ENCODE measurements at regions not wholly inside any gene's neighbourhood (a gene's known extent, or its start where the extent isn't known, plus 50 kb on each side); places are given as distances from the start of the nearest gene placed in this dataset.

GRCh38 chr11:80973786-80974185, 1533.0 kb upstream of the TENM4 start:
- Histone ChIP-seq H3K27me3 (ENCODE audit: low read depth, low read length) (no peaks in the 10 kb centered on the region), H3K4me1 (ENCODE audit: control insufficient read depth in 1 of 2, insufficient read depth in 2 of 2, low read length in 2 of 2) (no peaks in the 10 kb centered on the region), H3K9me3 (ENCODE audit: control insufficient read depth in 1 of 2, low read length in 2 of 2) (no peaks in the 10 kb centered on the region), H3K36me3 (ENCODE audit: control insufficient read depth in 1 of 2, insufficient read depth in 2 of 2, low read length in 2 of 2) (no peaks in the 10 kb centered on the region), H3K4me3 (ENCODE audit: low read depth in 1 of 2, low read length in 2 of 2) (no peak overlapping the region), H3K27ac (ENCODE audit: low read length) (no peak overlapping the region)

DNA sequence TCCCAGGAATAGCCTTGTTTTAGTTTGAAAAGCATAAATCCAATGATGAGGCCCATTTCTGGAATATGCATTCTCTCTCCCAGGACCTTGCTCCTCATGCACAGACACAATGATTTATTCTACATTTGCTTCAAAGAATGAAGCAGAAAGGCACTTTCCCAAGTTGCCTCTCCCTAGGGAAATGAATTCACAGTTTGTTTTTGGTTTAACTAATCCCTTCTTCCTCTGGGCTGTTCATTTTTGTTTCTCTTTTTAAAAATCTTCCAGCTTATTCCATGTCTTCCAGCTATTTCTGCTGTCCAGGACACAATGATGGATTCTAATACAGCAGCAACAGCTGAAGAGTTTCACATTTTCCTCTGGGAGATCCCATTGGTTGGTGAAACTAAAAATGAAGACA, 1529.2 kb upstream of the TENM4 start:
- Histone ChIP-seq H3K27ac (ENCODE audit: low read length) (no peak overlapping the region), H3K27me3 (ENCODE audit: low read depth, low read length) (no peaks in the 10 kb centered on the region), H3K36me3 (ENCODE audit: control insufficient read depth in 1 of 2, insufficient read depth in 2 of 2, low read length in 2 of 2) (no peaks in the 10 kb centered on the region), H3K9me3 (ENCODE audit: control insufficient read depth in 1 of 2, low read length in 2 of 2) (no peaks in the 10 kb centered on the region), H3K4me1 (ENCODE audit: control insufficient read depth in 1 of 2, insufficient read depth in 2 of 2, low read length in 2 of 2) (no peaks in the 10 kb centered on the region), H3K4me3 (ENCODE audit: low read depth in 1 of 2, low read length in 2 of 2) (no peak overlapping the region)

DNA sequence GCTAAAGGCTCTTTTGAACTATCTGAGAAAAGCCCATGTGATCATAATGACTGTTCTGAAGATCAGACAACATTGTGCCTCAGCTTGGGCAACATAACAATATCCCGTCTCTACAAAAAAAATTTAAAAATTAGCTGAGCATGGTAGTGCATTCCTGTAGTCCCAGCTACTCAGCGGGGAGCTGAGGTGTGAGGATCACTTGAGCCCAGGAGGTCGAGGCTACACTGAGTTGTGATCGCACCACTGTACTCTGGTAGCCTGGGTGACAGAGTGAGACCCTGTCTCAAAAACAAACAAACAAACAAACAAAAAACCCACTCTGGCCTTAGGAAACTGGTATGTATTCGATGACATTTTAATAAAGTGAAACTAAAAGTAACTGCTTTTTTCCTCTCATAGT, 1526.8 kb upstream of the TENM4 start:
- no peak overlapping the region for H3K4me3 ChIP-seq (ENCODE audit: low read depth in 1 of 2, low read length in 2 of 2)
- no peaks in the 10 kb centered on the region for H3K4me1 ChIP-seq (ENCODE audit: control insufficient read depth in 1 of 2, insufficient read depth in 2 of 2, low read length in 2 of 2)
- no peaks in the 10 kb centered on the region for H3K9me3 ChIP-seq (ENCODE audit: control insufficient read depth in 1 of 2, low read length in 2 of 2)
- H3K36me3 ChIP-seq (ENCODE audit: control insufficient read depth in 1 of 2, insufficient read depth in 2 of 2, low read length in 2 of 2), result no peaks in the 10 kb centered on the region
- no peak overlapping the region for H3K27ac ChIP-seq (ENCODE audit: low read length)
- H3K27me3 ChIP-seq (ENCODE audit: low read depth, low read length), result no peaks in the 10 kb centered on the region

GRCh38 chr11:80960381-80961029, 1519.7 kb upstream of the TENM4 start:
- no peaks in the 10 kb centered on the region for H3K4me1 ChIP-seq (ENCODE audit: control insufficient read depth in 1 of 2, insufficient read depth in 2 of 2, low read length in 2 of 2)
- no peak overlapping the region for H3K4me3 ChIP-seq (ENCODE audit: low read depth in 1 of 2, low read length in 2 of 2)
- no peaks in the 10 kb centered on the region for H3K27me3 ChIP-seq (ENCODE audit: low read depth, low read length)
- H3K27ac ChIP-seq (ENCODE audit: low read length), result no peak overlapping the region
- no peaks in the 10 kb centered on the region for H3K9me3 ChIP-seq (ENCODE audit: control insufficient read depth in 1 of 2, low read length in 2 of 2)
- H3K36me3 ChIP-seq (ENCODE audit: control insufficient read depth in 1 of 2, insufficient read depth in 2 of 2, low read length in 2 of 2), result no peaks in the 10 kb centered on the region

GRCh38 chr11:80959751-80960150, 1518.9 kb upstream of the TENM4 start:
- no peak overlapping the region for H3K27ac ChIP-seq (ENCODE audit: low read length)
- no peaks in the 10 kb centered on the region for H3K4me1 ChIP-seq (ENCODE audit: control insufficient read depth in 1 of 2, insufficient read depth in 2 of 2, low read length in 2 of 2)
- no peaks in the 10 kb centered on the region for H3K9me3 ChIP-seq (ENCODE audit: control insufficient read depth in 1 of 2, low read length in 2 of 2)
- H3K4me3 ChIP-seq (ENCODE audit: low read depth in 1 of 2, low read length in 2 of 2), result no peak overlapping the region
- no peaks in the 10 kb centered on the region for H3K36me3 ChIP-seq (ENCODE audit: control insufficient read depth in 1 of 2, insufficient read depth in 2 of 2, low read length in 2 of 2)
- H3K27me3 ChIP-seq (ENCODE audit: low read depth, low read length), result no peaks in the 10 kb centered on the region

- no peaks in the 10 kb centered on the region for H3K9me3 ChIP-seq (ENCODE audit: control insufficient read depth in 1 of 2, low read length in 2 of 2)
- H3K4me3 ChIP-seq (ENCODE audit: low read depth in 1 of 2, low read length in 2 of 2), result no peak overlapping the region
- H3K27ac ChIP-seq (ENCODE audit: low read length), result no peak overlapping the region
- no peaks in the 10 kb centered on the region for H3K36me3 ChIP-seq (ENCODE audit: control insufficient read depth in 1 of 2, insufficient read depth in 2 of 2, low read length in 2 of 2)
- no peaks in the 10 kb centered on the region for H3K27me3 ChIP-seq (ENCODE audit: low read depth, low read length)
- no peaks in the 10 kb centered on the region for H3K4me1 ChIP-seq (ENCODE audit: control insufficient read depth in 1 of 2, insufficient read depth in 2 of 2, low read length in 2 of 2)
These were observed 1518.2 kb upstream of the TENM4 start for GRCh38 chr11:80958987-80959386.

DNA sequence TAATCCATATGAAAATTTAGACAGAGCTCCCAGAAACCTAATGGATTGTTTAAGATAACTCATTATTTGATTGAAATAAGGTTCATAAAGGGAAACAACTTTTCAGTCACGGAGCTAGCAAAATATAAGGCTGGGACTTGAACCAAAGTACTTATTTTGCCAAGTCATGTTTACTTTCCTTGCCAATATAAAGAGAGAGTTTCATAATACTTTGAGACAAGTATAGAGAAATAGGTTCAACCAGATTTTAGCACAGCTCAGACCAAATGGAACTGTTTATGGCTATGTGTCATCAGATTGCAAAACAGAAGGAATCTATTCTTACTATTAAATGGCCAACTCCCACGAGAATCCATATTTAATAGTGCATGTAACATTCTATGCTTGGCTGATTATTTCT, 1517.5 kb upstream of the TENM4 start:
- Histone ChIP-seq H3K4me1 (ENCODE audit: control insufficient read depth in 1 of 2, insufficient read depth in 2 of 2, low read length in 2 of 2) (no peaks in the 10 kb centered on the region), H3K9me3 (ENCODE audit: control insufficient read depth in 1 of 2, low read length in 2 of 2) (no peaks in the 10 kb centered on the region), H3K4me3 (ENCODE audit: low read depth in 1 of 2, low read length in 2 of 2) (no peak overlapping the region), H3K27me3 (ENCODE audit: low read depth, low read length) (no peaks in the 10 kb centered on the region), H3K36me3 (ENCODE audit: control insufficient read depth in 1 of 2, insufficient read depth in 2 of 2, low read length in 2 of 2) (no peaks in the 10 kb centered on the region), H3K27ac (ENCODE audit: low read length) (no peak overlapping the region)

GRCh38 chr11:80955588-80955987, 1514.8 kb upstream of the TENM4 start:
- H3K9me3 ChIP-seq (ENCODE audit: control insufficient read depth in 1 of 2, low read length in 2 of 2), result no peaks in the 10 kb centered on the region
- no peaks in the 10 kb centered on the region for H3K27me3 ChIP-seq (ENCODE audit: low read depth, low read length)
- no peaks in the 10 kb centered on the region for H3K36me3 ChIP-seq (ENCODE audit: control insufficient read depth in 1 of 2, insufficient read depth in 2 of 2, low read length in 2 of 2)
- H3K4me3 ChIP-seq (ENCODE audit: low read depth in 1 of 2, low read length in 2 of 2), result no peak overlapping the region
- H3K4me1 ChIP-seq (ENCODE audit: control insufficient read depth in 1 of 2, insufficient read depth in 2 of 2, low read length in 2 of 2), result no peaks in the 10 kb centered on the region
- H3K27ac ChIP-seq (ENCODE audit: low read length), result no peak overlapping the region

GRCh38 chr11:80948781-80949180, 1508.0 kb upstream of the TENM4 start:
- Histone ChIP-seq H3K4me3 (ENCODE audit: low read depth in 1 of 2, low read length in 2 of 2) (no peak overlapping the region), H3K36me3 (ENCODE audit: control insufficient read depth in 1 of 2, insufficient read depth in 2 of 2, low read length in 2 of 2) (no peaks in the 10 kb centered on the region), H3K9me3 (ENCODE audit: control insufficient read depth in 1 of 2, low read length in 2 of 2) (no peaks in the 10 kb centered on the region), H3K27ac (ENCODE audit: low read length) (no peak overlapping the region), H3K27me3 (ENCODE audit: low read depth, low read length) (no peaks in the 10 kb centered on the region), H3K4me1 (ENCODE audit: control insufficient read depth in 1 of 2, insufficient read depth in 2 of 2, low read length in 2 of 2) (no peaks in the 10 kb centered on the region)

DNA sequence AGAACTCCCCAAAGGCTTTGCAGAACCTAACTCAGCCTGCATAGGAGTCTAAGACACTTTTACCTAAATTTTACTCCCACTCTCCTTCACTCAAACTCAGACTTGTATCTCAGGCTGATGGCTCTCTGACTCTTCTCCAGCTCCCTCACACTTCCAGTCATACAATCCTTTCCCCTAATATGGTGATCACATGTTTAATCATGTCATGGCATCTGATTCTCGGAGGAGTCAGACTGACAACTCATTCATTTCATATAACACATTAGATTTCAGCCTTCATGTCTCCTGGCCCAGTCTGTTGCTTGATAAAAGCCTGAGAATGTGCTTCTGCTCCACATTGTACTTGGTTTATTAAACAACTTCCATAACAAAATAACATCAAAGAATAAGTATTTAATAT, 1503.9 kb upstream of the TENM4 start:
- no peak overlapping the region for H3K4me3 ChIP-seq (ENCODE audit: low read depth in 1 of 2, low read length in 2 of 2)
- no peak overlapping the region for H3K27ac ChIP-seq (ENCODE audit: low read length)
- no peaks in the 10 kb centered on the region for H3K4me1 ChIP-seq (ENCODE audit: control insufficient read depth in 1 of 2, insufficient read depth in 2 of 2, low read length in 2 of 2)
- no peaks in the 10 kb centered on the region for H3K9me3 ChIP-seq (ENCODE audit: control insufficient read depth in 1 of 2, low read length in 2 of 2)
- no peaks in the 10 kb centered on the region for H3K27me3 ChIP-seq (ENCODE audit: low read depth, low read length)
- H3K36me3 ChIP-seq (ENCODE audit: control insufficient read depth in 1 of 2, insufficient read depth in 2 of 2, low read length in 2 of 2), result no peaks in the 10 kb centered on the region

DNA sequence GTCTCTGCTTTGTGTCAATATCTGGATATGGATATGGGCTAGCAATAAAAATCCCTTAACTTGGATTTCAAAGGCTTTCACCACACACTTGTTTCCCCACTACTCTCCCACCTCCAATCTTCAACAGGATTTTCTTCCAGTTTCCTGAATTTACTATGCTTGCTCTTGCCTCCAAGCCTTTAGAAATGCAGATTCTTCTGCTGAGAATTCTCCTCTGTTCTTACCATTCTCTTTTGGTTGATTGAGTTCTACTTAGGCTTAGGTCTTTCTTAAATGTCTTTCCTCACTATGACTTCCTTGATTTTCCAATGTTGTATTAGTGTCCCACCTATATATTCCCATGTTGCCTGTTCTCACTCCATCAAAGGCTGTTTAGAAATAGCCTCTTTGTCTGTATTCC, 1502.4 kb upstream of the TENM4 start:
- Histone ChIP-seq H3K27ac (ENCODE audit: low read length) (no peak overlapping the region), H3K27me3 (ENCODE audit: low read depth, low read length) (no peaks in the 10 kb centered on the region), H3K4me1 (ENCODE audit: control insufficient read depth in 1 of 2, insufficient read depth in 2 of 2, low read length in 2 of 2) (no peaks in the 10 kb centered on the region)

DNA sequence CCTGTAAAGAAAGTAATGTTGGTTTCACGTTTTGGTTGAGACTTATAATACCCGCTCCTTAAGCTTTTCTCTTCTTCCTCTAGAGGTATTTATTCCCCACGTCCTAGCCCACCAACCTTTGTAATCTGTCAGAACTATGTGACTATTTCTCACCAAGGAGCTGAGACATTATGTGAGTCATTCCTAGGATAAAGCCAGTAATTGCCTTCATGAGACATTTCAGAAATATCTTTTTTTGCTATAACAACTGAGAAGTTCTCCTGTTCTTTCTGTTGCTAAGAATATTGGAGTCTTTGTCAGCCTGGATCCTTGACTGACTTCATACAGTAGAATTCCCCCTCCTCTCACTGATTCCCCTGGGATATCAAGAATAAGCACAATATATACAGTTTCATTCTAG, 1497.0 kb upstream of the TENM4 start:
- Histone ChIP-seq H3K4me1 (ENCODE audit: control insufficient read depth in 1 of 2, insufficient read depth in 2 of 2, low read length in 2 of 2) (no peaks in the 10 kb centered on the region), H3K9me3 (ENCODE audit: control insufficient read depth in 1 of 2, low read length in 2 of 2) (no peaks in the 10 kb centered on the region), H3K27me3 (ENCODE audit: low read depth, low read length) (no peaks in the 10 kb centered on the region), H3K36me3 (ENCODE audit: control insufficient read depth in 1 of 2, insufficient read depth in 2 of 2, low read length in 2 of 2) (no peaks in the 10 kb centered on the region), H3K27ac (ENCODE audit: low read length) (no peak overlapping the region), H3K4me3 (ENCODE audit: low read depth in 1 of 2, low read length in 2 of 2) (no peak overlapping the region)

More for the DNA sequence above, 1502.4 kb upstream of the TENM4 start:
- H3K4me3 ChIP-seq (ENCODE audit: low read depth in 1 of 2, low read length in 2 of 2), result no peak overlapping the region
- H3K36me3 ChIP-seq (ENCODE audit: control insufficient read depth in 1 of 2, insufficient read depth in 2 of 2, low read length in 2 of 2), result no peaks in the 10 kb centered on the region
- no peaks in the 10 kb centered on the region for H3K9me3 ChIP-seq (ENCODE audit: control insufficient read depth in 1 of 2, low read length in 2 of 2)

Measured in muscle layer of duodenum (tissue), 2 donors.